GM19324 (cell line): ENCODE measurements at regions not wholly inside any gene's neighbourhood (a gene's known extent, or its start where the extent isn't known, plus 50 kb on each side); places are given as distances from the start of the nearest gene placed in this dataset.

Experiments used
- ATAC-seq: cut with Tn5 transposase; IDR thresholded peaks from one replicate; pipeline ENCODE4 v1.9.1; 2021; ENCODE audit warnings: mild to moderate bottlenecking, moderate library complexity; ENCODE audit not compliant: unreplicated experiment, low FRiP score

- no peak for ATAC-seq
Observed at GRCh38 chr1:234675006-234675405, 65.0 kb upstream of the IRF2BP2 start.

- ATAC-seq = no peak
Observed at GRCh38 chr1:234674218-234674815, 64.3 kb upstream of the IRF2BP2 start.

- no peak for ATAC-seq
Observed at GRCh38 chr1:234672349-234673135, 62.6 kb upstream of the IRF2BP2 start.

- ATAC-seq = no peak
Observed at GRCh38 chr1:234670967-234671626, 61.1 kb upstream of the IRF2BP2 start.

GRCh38 chr1:234669499-234669898 lies 59.5 kb upstream of the IRF2BP2 start:
- ATAC-seq = no peak

GRCh38 chr1:234668577-234668955 lies 58.6 kb upstream of the IRF2BP2 start:
- no peak for ATAC-seq

- ATAC-seq = no peak
Observed at GRCh38 chr1:234667600-234668576, 57.9 kb upstream of the IRF2BP2 start.

GRCh38 chr1:234666761-234667160 lies 56.8 kb upstream of the IRF2BP2 start:
- ATAC-seq = no peak

GRCh38 chr1:234665975-234666605 lies 56.1 kb upstream of the IRF2BP2 start:
- no peak for ATAC-seq

- no peak for ATAC-seq
Observed at GRCh38 chr1:234662148-234662547, 52.2 kb upstream of the IRF2BP2 start.

- no peak for ATAC-seq
Observed at GRCh38 chr1:234661317-234661928, 51.4 kb upstream of the IRF2BP2 start.

- no peak for ATAC-seq
Observed at GRCh38 chr1:234660536-234661316, 50.7 kb upstream of the IRF2BP2 start.
